ENCODE measurements at regions not wholly inside any gene's neighbourhood (a gene's known extent, or its start where the extent isn't known, plus 50 kb on each side); places are given as distances from the start of the nearest gene placed in this dataset.

- DNase-seq (ENCODE audit: low spot score), result no peak
Observed at GRCh38 chr1:68293122-68293521, 60.8 kb upstream of the WLS start.

- no peak for DNase-seq (ENCODE audit: low spot score)
Observed at GRCh38 chr1:68291688-68292384, 59.5 kb upstream of the WLS start.

GRCh38 chr1:68287241-68287640 lies 54.9 kb upstream of the WLS start:
- DNase-seq (ENCODE audit: low spot score), result no peak

- DNase-seq (ENCODE audit: low spot score), result no peak
Observed at GRCh38 chr1:68285046-68285445, 52.7 kb upstream of the WLS start.

GRCh38 chr1:68281946-68282615 lies 49.8 kb upstream of the WLS start:
- DNase-seq (ENCODE audit: low spot score), result no peak

All from Ammon's horn (tissue), 1 donor.